ENCODE measurements at regions not wholly inside any gene's neighbourhood (a gene's known extent, or its start where the extent isn't known, plus 50 kb on each side); places are given as distances from the start of the nearest gene placed in this dataset.
A peak's percentile ranks its signal among the peaks of the same experiment; 100 is the strongest.
"Not testable (repeated sequence)": the region's sequence is repeated elsewhere in the genome, so short reads cannot be mapped to it uniquely, and the experiment has no call there.

DNA sequence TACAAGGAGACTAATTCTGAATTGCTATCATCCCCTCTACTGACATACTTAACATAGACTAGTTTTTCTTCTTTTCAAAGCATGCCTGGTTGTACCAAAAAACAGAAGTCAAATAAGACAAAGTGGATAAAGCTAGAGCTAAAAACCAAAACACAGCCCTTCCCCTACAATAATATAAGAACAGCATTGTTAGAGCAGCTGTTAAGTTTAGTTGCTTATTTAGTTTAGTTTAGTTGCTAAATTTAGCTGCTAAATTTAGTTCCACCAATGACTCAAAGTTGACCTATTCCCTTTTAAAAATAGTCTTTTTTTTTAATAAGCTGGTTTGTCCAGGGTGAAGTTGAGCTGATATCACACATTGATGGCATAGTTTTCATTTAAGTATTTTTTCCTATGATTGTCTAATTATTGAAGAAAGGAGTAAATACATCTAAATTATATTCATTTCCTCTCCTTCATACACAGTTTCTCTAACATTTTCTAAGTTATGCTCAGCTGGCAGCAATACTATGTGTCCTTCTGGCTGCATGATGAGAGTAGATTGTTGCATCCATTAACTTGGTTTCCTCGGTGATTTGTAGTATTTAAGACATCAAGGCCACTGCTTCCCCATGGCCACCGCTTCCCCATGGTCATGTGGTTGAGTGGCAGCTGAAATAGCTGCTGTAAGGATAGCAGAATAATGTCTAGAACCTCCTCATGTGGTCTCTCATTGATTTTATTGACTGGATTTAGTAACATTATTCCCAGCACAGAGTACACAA, 718.6 kb upstream of the NECTIN3 start:
- no peak for DNase-seq (ENCODE audit: low read depth in 1 of 2, low spot score in 1 of 2)
- TF ChIP-seq GABPA (IDR thresholded peaks at IDR 0.05; ENCODE audit: low read depth) (no peak), POLR2AphosphoS5 (IDR thresholded peaks at IDR 0.05; ENCODE audit: low read depth) (no peak), SPI1 (IDR thresholded peaks at IDR 0.05; ENCODE audit: borderline replicate concordance, low read depth) (no peak)
- TF ChIP-seq, protein P1, sequence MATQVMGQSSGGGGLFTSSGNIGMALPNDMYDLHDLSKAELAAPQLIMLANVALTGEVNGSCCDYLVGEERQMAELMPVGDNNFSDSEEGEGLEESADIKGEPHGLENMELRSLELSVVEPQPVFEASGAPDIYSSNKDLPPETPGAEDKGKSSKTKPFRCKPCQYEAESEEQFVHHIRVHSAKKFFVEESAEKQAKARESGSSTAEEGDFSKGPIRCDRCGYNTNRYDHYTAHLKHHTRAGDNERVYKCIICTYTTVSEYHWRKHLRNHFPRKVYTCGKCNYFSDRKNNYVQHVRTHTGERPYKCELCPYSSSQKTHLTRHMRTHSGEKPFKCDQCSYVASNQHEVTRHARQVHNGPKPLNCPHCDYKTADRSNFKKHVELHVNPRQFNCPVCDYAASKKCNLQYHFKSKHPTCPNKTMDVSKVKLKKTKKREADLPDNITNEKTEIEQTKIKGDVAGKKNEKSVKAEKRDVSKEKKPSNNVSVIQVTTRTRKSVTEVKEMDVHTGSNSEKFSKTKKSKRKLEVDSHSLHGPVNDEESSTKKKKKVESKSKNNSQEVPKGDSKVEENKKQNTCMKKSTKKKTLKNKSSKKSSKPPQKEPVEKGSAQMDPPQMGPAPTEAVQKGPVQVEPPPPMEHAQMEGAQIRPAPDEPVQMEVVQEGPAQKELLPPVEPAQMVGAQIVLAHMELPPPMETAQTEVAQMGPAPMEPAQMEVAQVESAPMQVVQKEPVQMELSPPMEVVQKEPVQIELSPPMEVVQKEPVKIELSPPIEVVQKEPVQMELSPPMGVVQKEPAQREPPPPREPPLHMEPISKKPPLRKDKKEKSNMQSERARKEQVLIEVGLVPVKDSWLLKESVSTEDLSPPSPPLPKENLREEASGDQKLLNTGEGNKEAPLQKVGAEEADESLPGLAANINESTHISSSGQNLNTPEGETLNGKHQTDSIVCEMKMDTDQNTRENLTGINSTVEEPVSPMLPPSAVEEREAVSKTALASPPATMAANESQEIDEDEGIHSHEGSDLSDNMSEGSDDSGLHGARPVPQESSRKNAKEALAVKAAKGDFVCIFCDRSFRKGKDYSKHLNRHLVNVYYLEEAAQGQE (IDR thresholded peaks at IDR 0.05; ENCODE audit: insufficient replicate concordance, low read depth) = no peak
- TF ChIP-seq, protein P2, sequence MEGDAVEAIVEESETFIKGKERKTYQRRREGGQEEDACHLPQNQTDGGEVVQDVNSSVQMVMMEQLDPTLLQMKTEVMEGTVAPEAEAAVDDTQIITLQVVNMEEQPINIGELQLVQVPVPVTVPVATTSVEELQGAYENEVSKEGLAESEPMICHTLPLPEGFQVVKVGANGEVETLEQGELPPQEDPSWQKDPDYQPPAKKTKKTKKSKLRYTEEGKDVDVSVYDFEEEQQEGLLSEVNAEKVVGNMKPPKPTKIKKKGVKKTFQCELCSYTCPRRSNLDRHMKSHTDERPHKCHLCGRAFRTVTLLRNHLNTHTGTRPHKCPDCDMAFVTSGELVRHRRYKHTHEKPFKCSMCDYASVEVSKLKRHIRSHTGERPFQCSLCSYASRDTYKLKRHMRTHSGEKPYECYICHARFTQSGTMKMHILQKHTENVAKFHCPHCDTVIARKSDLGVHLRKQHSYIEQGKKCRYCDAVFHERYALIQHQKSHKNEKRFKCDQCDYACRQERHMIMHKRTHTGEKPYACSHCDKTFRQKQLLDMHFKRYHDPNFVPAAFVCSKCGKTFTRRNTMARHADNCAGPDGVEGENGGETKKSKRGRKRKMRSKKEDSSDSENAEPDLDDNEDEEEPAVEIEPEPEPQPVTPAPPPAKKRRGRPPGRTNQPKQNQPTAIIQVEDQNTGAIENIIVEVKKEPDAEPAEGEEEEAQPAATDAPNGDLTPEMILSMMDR (IDR thresholded peaks at IDR 0.05; ENCODE audit: insufficient read depth, low read length) = no peak
- Histone ChIP-seq H3K27me3 (ENCODE audit: insufficient read depth, poor library complexity, severe bottlenecking) (no peaks in the 10 kb centered on the region), H3K27ac (replicated peaks) (no peak overlapping the region), H3K4me3 (replicated peaks; ENCODE audit: insufficient read depth, low read length) (no peak overlapping the region)

DNA sequence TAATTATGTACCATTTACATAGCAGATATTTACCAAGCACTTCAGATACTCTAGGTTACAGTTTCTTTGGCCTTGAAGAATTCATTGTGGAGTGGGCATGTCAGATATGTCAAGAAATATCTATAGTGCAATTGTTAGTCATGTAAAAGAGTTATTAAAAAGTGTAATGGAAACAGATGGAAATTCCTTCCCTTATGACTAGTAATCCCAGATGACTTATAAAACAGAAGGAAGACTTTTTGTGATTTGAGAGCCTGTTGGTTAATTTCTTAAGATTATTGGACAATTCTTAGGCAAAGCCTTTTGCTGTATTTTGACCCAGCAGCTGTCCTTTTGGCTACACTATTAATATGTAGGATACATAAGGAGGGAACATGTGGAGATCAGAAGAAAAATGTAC, 708.9 kb upstream of the NECTIN3 start:
- TF ChIP-seq, protein P2 (IDR thresholded peaks at IDR 0.05; ENCODE audit: insufficient read depth, low read length) = no peak
- TF ChIP-seq POLR2AphosphoS5 (IDR thresholded peaks at IDR 0.05; ENCODE audit: low read depth) = no peak
- TF ChIP-seq, protein P1 (IDR thresholded peaks at IDR 0.05; ENCODE audit: insufficient replicate concordance, low read depth) = no peak
- no peak for TF ChIP-seq SPI1 (IDR thresholded peaks at IDR 0.05; ENCODE audit: borderline replicate concordance, low read depth)
- TF ChIP-seq GABPA (IDR thresholded peaks at IDR 0.05; ENCODE audit: low read depth) = no peak
- no peaks in the 10 kb centered on the region for H3K27me3 ChIP-seq (ENCODE audit: insufficient read depth, poor library complexity, severe bottlenecking)
- DNase-seq (ENCODE audit: low read depth in 1 of 2, low spot score in 1 of 2) = no peak
- H3K27ac ChIP-seq (replicated peaks) = no peak overlapping the region
- no peak overlapping the region for H3K4me3 ChIP-seq (replicated peaks; ENCODE audit: insufficient read depth, low read length)

DNA sequence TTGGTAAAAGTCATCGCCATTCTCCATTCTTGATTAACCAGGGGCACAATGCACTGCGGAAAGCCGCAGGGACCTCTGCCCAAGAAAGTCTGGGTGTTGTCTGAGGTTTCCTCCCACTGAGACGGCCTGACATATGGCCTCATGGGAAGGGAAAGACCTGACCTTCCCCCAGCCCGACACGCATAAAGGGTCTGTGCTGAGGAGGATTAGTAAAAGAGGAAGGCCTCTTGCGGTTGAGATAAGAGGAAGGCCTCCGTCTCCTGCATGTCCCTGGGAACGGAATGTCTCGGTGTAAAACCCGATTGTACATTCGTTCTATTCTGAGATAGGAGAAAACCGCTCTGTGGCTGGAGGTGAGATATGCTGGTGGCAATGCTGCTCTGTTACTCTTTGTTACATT, 704.3 kb upstream of the NECTIN3 start:
- H3K4me3 ChIP-seq (replicated peaks; ENCODE audit: insufficient read depth, low read length); H3K27me3 ChIP-seq (ENCODE audit: insufficient read depth, poor library complexity, severe bottlenecking): not testable (repeated sequence)
- TF ChIP-seq POLR2AphosphoS5 (IDR thresholded peaks at IDR 0.05; ENCODE audit: low read depth) (peak; percentile 70), SPI1 (IDR thresholded peaks at IDR 0.05; ENCODE audit: borderline replicate concordance, low read depth) (peak; percentile 98)
- H3K27ac ChIP-seq (replicated peaks) = peak overlapping the region; percentile 25
- DNase-seq (ENCODE audit: low read depth in 1 of 2, low spot score in 1 of 2) = peak in 1 of 2 experiments; percentile 85

DNA sequence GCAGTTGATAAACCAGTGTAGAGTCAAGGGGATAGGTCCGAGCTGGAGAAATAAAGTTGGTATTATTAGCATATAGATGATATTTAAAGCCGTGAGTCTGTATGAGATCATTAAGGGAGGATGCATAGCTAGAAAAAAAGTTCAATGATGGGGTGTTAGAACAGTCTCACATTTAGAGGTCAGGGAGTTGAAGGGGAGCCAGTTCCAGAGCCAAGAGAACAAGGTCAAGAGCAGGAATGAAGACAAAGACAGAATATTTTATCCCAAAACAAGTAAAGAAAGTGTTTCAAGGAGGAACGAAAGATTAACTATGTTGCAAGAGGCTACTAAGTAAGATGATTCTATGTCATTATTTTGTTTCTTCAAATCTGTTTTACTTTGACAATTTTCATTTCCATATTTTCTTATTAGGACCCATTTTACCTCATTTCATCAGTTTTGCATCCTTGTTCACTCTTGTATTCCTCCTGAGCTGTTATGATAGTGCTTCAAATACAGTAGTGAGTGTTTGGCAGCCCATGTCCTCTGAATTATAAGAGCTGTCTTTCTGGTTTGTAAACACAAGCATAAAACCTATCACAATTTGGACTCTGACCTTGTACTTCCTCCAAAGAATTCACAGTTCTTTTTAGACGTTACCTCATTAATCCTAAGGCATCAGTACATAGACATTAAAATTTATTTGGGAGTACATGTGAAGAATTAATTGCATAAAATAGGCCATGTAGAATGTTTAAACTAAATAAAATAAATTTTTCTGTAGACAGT, 695.7 kb upstream of the NECTIN3 start:
- no peak for DNase-seq (ENCODE audit: low read depth in 1 of 2, low spot score in 1 of 2)
- no peak overlapping the region for H3K27ac ChIP-seq (replicated peaks)
- TF ChIP-seq GABPA (IDR thresholded peaks at IDR 0.05; ENCODE audit: low read depth) (no peak), POLR2AphosphoS5 (IDR thresholded peaks at IDR 0.05; ENCODE audit: low read depth) (no peak), SPI1 (IDR thresholded peaks at IDR 0.05; ENCODE audit: borderline replicate concordance, low read depth) (no peak)
- TF ChIP-seq, protein P2 (IDR thresholded peaks at IDR 0.05; ENCODE audit: insufficient read depth, low read length) = no peak
- TF ChIP-seq, protein P1 (IDR thresholded peaks at IDR 0.05; ENCODE audit: insufficient replicate concordance, low read depth) = no peak
- no peaks in the 10 kb centered on the region for H3K27me3 ChIP-seq (ENCODE audit: insufficient read depth, poor library complexity, severe bottlenecking)
- no peak overlapping the region for H3K4me3 ChIP-seq (replicated peaks; ENCODE audit: insufficient read depth, low read length)
